CD14-positive monocyte (primary cell): ENCODE measurements at regions not wholly inside any gene's neighbourhood (a gene's known extent, or its start where the extent isn't known, plus 50 kb on each side); places are given as distances from the start of the nearest gene placed in this dataset.

Source experiments
- DNase-seq, 3 donors: peaks; one replicate each; pipeline ENCODE4 v3.0.0-alpha.2; 2011 to 2022
- H2AFZ ChIP-seq: 2 replicates; pipeline ENCODE4 v1.6.0; 2012; ENCODE audit warnings: mild to moderate bottlenecking, low read depth, low read length, inconsistent platforms; ENCODE audit not compliant: insufficient read depth, poor library complexity, severe bottlenecking
- H3K27ac ChIP-seq, 2 donors: 1 replicate in 1 of 2; 2 replicates in 1 of 2; pipeline ENCODE4 v1.5.1; 2012 to 2013; ENCODE audit warnings: low read length in 2 of 2, control low read depth in 1 of 2, inconsistent platforms in 1 of 2, low read depth in 1 of 2, mild to moderate bottlenecking in 1 of 2
- H3K27me3 ChIP-seq, 2 donors: one replicate each; pipeline versions ENCODE4 v1.6.0 to v1.6.1; 2011 to 2013; ENCODE audit warnings: low read length in 2 of 2; ENCODE audit not compliant: control insufficient read depth in 2 of 2, insufficient read depth in 2 of 2
- H3K36me3 ChIP-seq, 2 donors: replicated peaks in 1 of 2; 1 replicate in 1 of 2; 2 replicates in 1 of 2; pipeline versions ENCODE4 v1.5.1 to v1.6.1; 2012 to 2013; ENCODE audit warnings: low read length in 2 of 2, control low read depth in 1 of 2, inconsistent platforms in 1 of 2, mild to moderate bottlenecking in 1 of 2; ENCODE audit not compliant: insufficient read depth in 2 of 2, control insufficient read depth in 1 of 2
- H3K4me1 ChIP-seq, 2 donors: 1 replicate in 1 of 2; 2 replicates in 1 of 2; pipeline versions ENCODE4 v1.5.1 to v1.6.1; 2012 to 2013; ENCODE audit warnings: low read length in 2 of 2, control low read depth in 1 of 2, inconsistent platforms in 1 of 2, mild to moderate bottlenecking in 1 of 2, moderate library complexity in 1 of 2; ENCODE audit not compliant: insufficient read depth in 2 of 2, control insufficient read depth in 1 of 2
- H3K4me2 ChIP-seq: replicated peaks from 2 replicates; pipeline ENCODE3; 2012; ENCODE audit warnings: low read length, moderate library complexity, mild to moderate bottlenecking; ENCODE audit not compliant: poor library complexity, severe bottlenecking; ENCODE audit errors: extremely low read depth
- H3K4me3 ChIP-seq, 3 experiments: fragments of 200-600 bp in 1 of 3; sonication (generic) in 1 of 3; replicated peaks in 1 of 3; 1 replicate in 2 of 3; 2 replicates in 1 of 3; pipeline ENCODE4 v1.5.1; 2011 to 2013; ENCODE audit warnings: low read length in 3 of 3, mild to moderate bottlenecking in 3 of 3, control low read depth in 2 of 3, low read depth in 2 of 3, inconsistent platforms in 1 of 3, moderate library complexity in 1 of 3
- H3K79me2 ChIP-seq: 2 replicates; pipeline ENCODE4 v1.6.0; 2012; ENCODE audit warnings: mild to moderate bottlenecking, control low read depth, inconsistent platforms, low read length, moderate library complexity; ENCODE audit not compliant: insufficient read depth
- H3K9ac ChIP-seq: 2 replicates; pipeline ENCODE4 v1.6.0; 2017; ENCODE audit warnings: low read length, mild to moderate bottlenecking; ENCODE audit not compliant: insufficient read depth, poor library complexity, severe bottlenecking
- H3K9me3 ChIP-seq, 2 donors: replicated peaks in 1 of 2; 1 replicate in 1 of 2; 2 replicates in 1 of 2; pipeline versions ENCODE4 v1.5.1 to v1.6.1; 2012 to 2013; ENCODE audit warnings: low read length in 2 of 2, control low read depth in 1 of 2; ENCODE audit not compliant: control insufficient read depth in 1 of 2, insufficient read depth in 1 of 2
- H4K20me1 ChIP-seq: 2 replicates; pipeline ENCODE4 v1.6.0; 2012; ENCODE audit warnings: mild to moderate bottlenecking, low read length, control low read depth, moderate library complexity; ENCODE audit not compliant: insufficient read depth
- H3K27ac Mint-ChIP-seq, 7 donors: one replicate each; pipeline ENCODE4 v1.8.0; 2020; ENCODE audit warnings: mild to moderate bottlenecking in 7 of 7, mixed read lengths in 7 of 7, moderate library complexity in 6 of 7, inconsistent platforms in 2 of 7
- H3K27me3 Mint-ChIP-seq, 3 donors: one replicate each; pipeline ENCODE4 v1.8.0; 2021 to 2022; ENCODE audit warnings: low read depth in 3 of 3, mild to moderate bottlenecking in 3 of 3, mixed read lengths in 3 of 3, moderate library complexity in 3 of 3, inconsistent platforms in 1 of 3
- H3K36me3 Mint-ChIP-seq, 2 donors: one replicate each; pipeline ENCODE4 v1.8.0; 2020; ENCODE audit warnings: mixed read lengths in 2 of 2, inconsistent platforms in 1 of 2, mild to moderate bottlenecking in 1 of 2
- H3K4me1 Mint-ChIP-seq: one replicate; pipeline ENCODE4 v1.8.0; 2020; ENCODE audit warnings: mild to moderate bottlenecking, mixed read lengths
- H3K4me3 Mint-ChIP-seq, 2 donors: one replicate each; pipeline ENCODE4 v1.8.0; 2020; ENCODE audit warnings: mild to moderate bottlenecking in 2 of 2, mixed read lengths in 2 of 2, moderate library complexity in 1 of 2
- H3K9me3 Mint-ChIP-seq, 7 donors: one replicate each; pipeline ENCODE4 v1.8.0; 2020 to 2022; ENCODE audit warnings: mixed read lengths in 7 of 7, mild to moderate bottlenecking in 6 of 7, moderate library complexity in 6 of 7, inconsistent platforms in 2 of 7
- CTCF ChIP-seq: fragments of 200-600 bp; IDR thresholded peaks from one replicate; pipeline ENCODE4 v1.8.0; 2022; ENCODE audit warnings: antibody characterized with exemption, mild to moderate bottlenecking
- WGBS: methylation state at CpG from one replicate; pipeline ENCODE4 v1.1.5; 2013; ENCODE audit warnings: missing lambda C conversion rate; ENCODE audit not compliant: insufficient coverage; 5-methylcytosine and 5-hydroxymethylcytosine counted together
- intact Hi-C, 2 donors: fragments of 100-400 bp; cut with micrococcal nuclease; formaldehyde crosslinking; loops; one replicate each; pipeline versions ENCODE4 v1.15.0 to v1.15.1; 2023

GRCh38 chr22:26957176-26957575 is 299.8 kb downstream of the MIAT start:
- Histone ChIP-seq H3K4me2 (no peak overlapping the region), H3K79me2 (no peaks in the 10 kb centered on the region), H3K4me1 (no peaks in the 10 kb centered on the region), H3K9me3 (peaks cover 0 to 7% of the 10 kb centered on the region in 2 donors), H3K4me3 (no peak overlapping the region), H2AFZ (no peak overlapping the region), H3K9ac (no peak overlapping the region), H4K20me1 (no peaks in the 10 kb centered on the region), H3K27ac (no peak overlapping the region), H3K36me3 (no peaks in the 10 kb centered on the region), H3K27me3 (peaks cover 28 to 29% of the 10 kb centered on the region in 2 donors)
- TF ChIP-seq CTCF: no peak
- Mint-ChIP-seq H3K4me1 (no peaks in the 10 kb centered on the region), H3K36me3 (no peaks in the 10 kb centered on the region), H3K27me3 (peaks cover 39 to 46% (median 40%) of the 10 kb centered on the region in 3 donors), H3K4me3 (no peak overlapping the region), H3K27ac (no peak overlapping the region), H3K9me3 (no peaks in the 10 kb centered on the region)
- intact Hi-C loops: no loop called here
- DNase-seq: no peak
- no CpG with 5 or more reads among the region's 3 CpGs for WGBS

- no peaks in the 10 kb centered on the region for H3K4me1 Mint-ChIP-seq
- peaks cover 32 to 38% (median 33%) of the 10 kb centered on the region in 3 donors for H3K27me3 Mint-ChIP-seq
- Histone ChIP-seq H3K27me3 (peaks cover 22% of the 10 kb centered on the region in 2 donors), H3K79me2 (no peaks in the 10 kb centered on the region), H4K20me1 (no peaks in the 10 kb centered on the region), H3K9ac (no peak overlapping the region), H2AFZ (no peak overlapping the region), H3K4me1 (no peaks in the 10 kb centered on the region), H3K4me2 (no peak overlapping the region), H3K27ac (no peak overlapping the region), H3K36me3 (no peaks in the 10 kb centered on the region), H3K4me3 (no peak overlapping the region), H3K9me3 (peaks cover 0 to 6% of the 10 kb centered on the region in 2 donors)
- no peak for TF ChIP-seq CTCF
- no peak overlapping the region for H3K4me3 Mint-ChIP-seq
- H3K27ac Mint-ChIP-seq: no peak overlapping the region
- intact Hi-C loops: no loop called here
- no peaks in the 10 kb centered on the region for H3K36me3 Mint-ChIP-seq
- no peak for DNase-seq
- WGBS: no CpG with 5 or more reads among the region's 6 CpGs
- no peaks in the 10 kb centered on the region for H3K9me3 Mint-ChIP-seq
Measured at GRCh38 chr22:26957897-26958296, 300.5 kb downstream of the MIAT start.
